Stimulated activated CD4-positive, alpha-beta T cell treated with anti-CD3 and anti-CD28 coated beads, Interleukin-1b, Interleukin-23, amount 100 ng/mL, for 4 hours (primary cell): ENCODE measurements at regions not wholly inside any gene's neighbourhood (a gene's known extent, or its start where the extent isn't known, plus 50 kb on each side); places are given as distances from the start of the nearest gene placed in this dataset.

Experiments
- DNase-seq, 2 donors: peaks; one replicate each; pipeline ENCODE4 v3.0.0-alpha.2; 2020; ENCODE audit warnings: low read depth in 2 of 2

GRCh38 chr4:164396439-164396838 lies 357.5 kb upstream of the SMIM31 start:
- DNase-seq: no peak

GRCh38 chr4:164402554-164402953 lies 351.4 kb upstream of the SMIM31 start:
- no peak for DNase-seq

- no peak for DNase-seq
Measured at GRCh38 chr4:164405774-164406173, 348.2 kb upstream of the SMIM31 start.

- DNase-seq: no peak
Measured at GRCh38 chr4:164408831-164409230, 345.1 kb upstream of the SMIM31 start.

- DNase-seq: no peak
Measured at GRCh38 chr4:164410401-164410800, 343.5 kb upstream of the SMIM31 start.

GRCh38 chr4:164412246-164412645 lies 341.7 kb upstream of the SMIM31 start:
- DNase-seq: no peak

- no peak for DNase-seq
Measured at GRCh38 chr4:164413743-164414142, 340.2 kb upstream of the SMIM31 start.

GRCh38 chr4:164423819-164424218 lies 330.1 kb upstream of the SMIM31 start:
- DNase-seq: no peak

GRCh38 chr4:164424846-164425245 lies 329.1 kb upstream of the SMIM31 start:
- no peak for DNase-seq

DNA sequence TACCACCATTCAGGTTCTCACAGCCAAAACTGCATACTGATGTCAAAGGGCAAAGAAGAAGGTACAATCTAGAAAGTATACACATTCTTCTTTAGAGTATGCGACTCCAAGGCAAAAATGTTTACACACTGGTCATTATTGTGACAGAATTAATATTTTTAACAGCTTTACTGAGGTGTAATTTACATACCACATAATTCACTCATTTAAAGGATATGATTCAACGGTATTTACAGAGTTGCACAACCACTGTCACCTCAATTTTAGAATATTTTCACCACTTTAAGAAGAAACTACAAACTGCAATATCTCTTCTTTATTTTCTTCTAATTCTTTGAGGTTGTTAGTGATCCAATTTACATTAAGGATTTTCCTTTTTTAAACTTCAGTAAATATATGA lies 325.4 kb upstream of the SMIM31 start:
- DNase-seq: no peak

DNA sequence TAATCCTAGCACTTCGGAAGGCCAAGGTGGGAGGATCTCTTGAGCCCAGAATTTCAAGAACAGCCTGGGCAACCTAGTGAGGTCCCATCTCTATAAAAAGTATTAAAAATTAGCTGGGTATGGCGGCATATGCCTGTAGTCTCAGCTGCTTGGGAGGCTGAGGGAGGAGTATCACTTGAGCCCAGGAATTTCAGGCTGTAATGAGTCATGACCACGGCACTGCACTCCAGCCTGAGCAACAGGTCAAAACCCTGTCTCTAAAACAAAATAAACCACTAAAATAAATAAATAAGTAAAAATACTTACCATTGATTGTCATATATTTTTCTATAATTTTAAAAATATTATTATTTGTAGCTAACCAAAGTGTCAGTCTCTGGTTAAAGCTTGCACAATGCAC lies 315.6 kb upstream of the SMIM31 start:
- no peak for DNase-seq

DNA sequence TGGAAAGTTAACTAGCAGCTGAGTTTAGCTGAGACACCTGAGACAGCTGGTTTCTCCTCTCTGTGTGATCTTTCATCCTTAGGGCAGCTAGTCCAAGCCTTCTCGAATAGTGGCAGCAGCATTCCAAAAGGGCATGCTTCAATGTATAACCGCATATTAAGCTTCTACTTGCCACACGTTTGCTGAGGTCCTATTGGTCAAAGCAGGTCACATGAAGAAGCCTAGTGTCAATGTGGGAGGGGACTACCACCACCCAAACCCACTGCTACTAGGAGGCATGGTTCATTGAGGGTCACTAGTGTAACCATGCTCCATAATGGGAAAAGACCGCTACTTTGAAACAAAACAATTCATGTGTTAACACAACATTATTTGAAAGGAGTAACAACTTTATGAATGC lies 314.9 kb upstream of the SMIM31 start:
- DNase-seq: no peak

GRCh38 chr4:164440199-164440598 lies 313.7 kb upstream of the SMIM31 start:
- no peak for DNase-seq

DNA sequence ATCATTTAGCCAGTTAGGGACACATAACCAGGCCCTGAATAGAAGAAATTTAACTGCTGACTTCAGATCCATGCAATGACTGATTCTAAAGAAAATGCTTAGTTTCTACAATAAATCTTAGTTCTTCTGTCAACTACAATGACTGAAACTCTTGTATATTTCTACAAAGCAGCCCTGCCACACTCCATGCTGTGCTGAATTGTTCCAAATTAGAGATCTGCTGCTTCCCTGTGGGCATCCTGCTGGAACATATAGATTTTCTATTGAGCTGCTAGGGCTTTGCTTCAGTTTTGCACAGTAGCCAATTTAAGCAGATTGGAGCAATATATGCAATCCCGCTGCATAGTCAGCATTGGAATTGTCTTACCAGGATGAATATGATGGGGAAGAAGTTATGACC lies 312.8 kb upstream of the SMIM31 start:
- no peak for DNase-seq

- no peak for DNase-seq
Measured at GRCh38 chr4:164442180-164442579, 311.8 kb upstream of the SMIM31 start.

- no peak for DNase-seq
Measured at GRCh38 chr4:164446516-164446915, 307.4 kb upstream of the SMIM31 start.

GRCh38 chr4:164461901-164462300 lies 292.0 kb upstream of the SMIM31 start:
- no peak for DNase-seq

DNA sequence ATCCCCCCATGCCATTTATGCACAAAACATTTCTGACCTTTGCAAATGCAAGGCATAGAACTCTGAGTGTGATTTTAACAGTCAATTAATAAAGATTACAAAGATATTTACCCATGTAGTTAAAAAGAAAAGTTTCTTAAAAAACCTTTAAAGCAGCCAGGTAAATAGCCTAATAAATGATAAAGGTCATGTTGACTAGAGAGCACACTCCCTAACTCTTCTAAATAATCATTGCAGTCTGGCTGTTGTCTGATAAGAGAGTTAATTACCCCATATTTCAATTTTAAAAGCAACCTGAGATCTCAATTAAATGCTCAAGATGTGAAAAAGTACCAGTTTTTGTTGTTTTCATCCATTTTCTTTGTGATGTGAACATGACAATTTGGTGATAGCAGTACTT lies 291.5 kb upstream of the SMIM31 start:
- no peak for DNase-seq

- DNase-seq: no peak
Measured at GRCh38 chr4:164464313-164464712, 289.6 kb upstream of the SMIM31 start.

GRCh38 chr4:164467493-164467892 lies 286.4 kb upstream of the SMIM31 start:
- DNase-seq: no peak

- no peak for DNase-seq
Measured at GRCh38 chr4:164481306-164482091, 272.4 kb upstream of the SMIM31 start.

DNA sequence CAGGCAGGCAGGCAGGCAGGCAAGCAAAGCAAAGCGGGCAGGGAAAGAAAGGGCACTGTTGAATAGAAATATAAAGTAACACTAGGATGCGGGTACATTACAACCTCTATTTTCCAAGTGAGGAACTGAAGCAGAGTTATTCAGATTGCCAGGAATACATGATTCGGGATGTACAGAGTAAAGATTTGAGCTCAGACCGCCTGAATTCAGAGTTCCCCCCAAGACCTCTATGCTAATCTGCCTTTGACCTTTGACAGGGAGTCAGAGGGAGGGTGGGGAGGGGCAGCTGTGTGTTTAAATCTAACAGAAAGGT lies 271.9 kb upstream of the SMIM31 start:
- DNase-seq: no peak

DNA sequence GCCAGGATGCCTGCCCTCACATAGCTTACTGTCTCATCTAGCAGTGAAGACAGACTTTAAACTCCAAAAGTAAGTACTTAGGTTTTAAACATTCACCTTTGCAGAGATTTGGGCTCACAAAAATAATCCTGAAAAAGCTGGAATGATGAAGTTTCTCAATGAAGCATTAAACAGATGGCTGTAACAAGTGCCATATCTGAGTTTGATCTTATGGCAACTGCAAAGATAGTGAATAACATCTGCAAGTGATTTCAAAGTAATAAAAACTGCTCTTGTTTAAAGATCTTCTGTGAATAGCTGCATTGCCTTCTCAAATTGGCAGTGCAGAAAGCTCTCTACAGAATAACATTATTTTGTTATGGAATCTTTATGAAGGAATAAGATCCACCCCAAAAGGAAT lies 271.2 kb upstream of the SMIM31 start:
- DNase-seq: no peak

GRCh38 chr4:164483711-164484110 lies 270.2 kb upstream of the SMIM31 start:
- no peak for DNase-seq
